A673 (cell line): ENCODE measurements at regions not wholly inside any gene's neighbourhood (a gene's known extent, or its start where the extent isn't known, plus 50 kb on each side); places are given as distances from the start of the nearest gene placed in this dataset.

Source experiments
- BruUV-seq: library from RNA; stranded (reverse); fragments of 400-500 nt; replicated peaks from 2 replicates; lab custom pipeline; 2021; lab: Mats Ljungman, UMichigan
- CTCF ChIA-PET: fragments of 300-600 bp; sonication (Branson Sonifier 250); formaldehyde crosslinking; loops from one replicate; lab custom pipeline; 2022; ENCODE audit warnings: antibody characterized with exemption; lab: Charles Lee
- POLR2A ChIA-PET: fragments of 300-600 bp; sonication (Branson Sonifier 250); formaldehyde crosslinking; loops from one replicate; lab custom pipeline; 2022; ENCODE audit warnings: antibody characterized with exemption; ENCODE audit not compliant: low non-redundant PET; lab: Charles Lee
- DNase-seq: peaks from one replicate; pipeline ENCODE4 v3.0.0-alpha.2; 2015; ENCODE audit warnings: low spot score
- H3K27ac ChIP-seq: fragments of 200-600 bp; sonication (generic); 2 replicates; pipeline ENCODE4 v1.5.1; 2016; ENCODE audit warnings: mixed run types, low read depth, mild to moderate bottlenecking, mixed read lengths, antibody characterized with exemption, low read length; ENCODE audit not compliant: poor library complexity, severe bottlenecking
- H3K27me3 ChIP-seq: fragments of 200-600 bp; sonication (generic); replicated peaks from 2 replicates; pipeline ENCODE4 v1.6.1; 2017; ENCODE audit warnings: mixed run types, low read depth, mild to moderate bottlenecking, mixed read lengths, antibody characterized with exemption, low read length; ENCODE audit not compliant: insufficient read depth, poor library complexity
- H3K36me3 ChIP-seq: fragments of 200-600 bp; sonication (generic); 2 replicates; pipeline ENCODE4 v1.6.1; 2016; ENCODE audit warnings: mixed run types, mild to moderate bottlenecking, mixed read lengths, antibody characterized with exemption, low read length; ENCODE audit not compliant: insufficient read depth, poor library complexity, severe bottlenecking
- H3K4me1 ChIP-seq: fragments of 200-600 bp; sonication (generic); 2 replicates; pipeline ENCODE4 v1.6.1; 2017; ENCODE audit warnings: mixed run types, mild to moderate bottlenecking, mixed read lengths, antibody characterized with exemption, low read length; ENCODE audit not compliant: insufficient read depth, poor library complexity, severe bottlenecking
- H3K4me3 ChIP-seq: fragments of 200-600 bp; sonication (generic); 2 replicates; pipeline ENCODE4 v1.5.1; 2016; ENCODE audit warnings: low read depth, mixed run types, mild to moderate bottlenecking, mixed read lengths, low read length; ENCODE audit not compliant: poor library complexity, severe bottlenecking
- H3K9me3 ChIP-seq: fragments of 200-600 bp; sonication (generic); 2 replicates; pipeline ENCODE4 v1.6.1; 2016; ENCODE audit warnings: mixed run types, low read depth, mild to moderate bottlenecking, mixed read lengths, antibody characterized with exemption, low read length; ENCODE audit not compliant: poor library complexity, severe bottlenecking
- CTCF ChIP-seq: fragments of 300-800, 200-600 bp; sonication (generic); conservative IDR thresholded peaks from 2 replicates; pipeline ENCODE4 v1.5.1; 2017; ENCODE audit warnings: low read depth, mild to moderate bottlenecking, antibody characterized with exemption, low read length, moderate library complexity, mixed read lengths
- EZH2 ChIP-seq: fragments of 200-600 bp; sonication (generic); IDR thresholded peaks from 2 replicates; pipeline ENCODE4 v1.6.1; 2017; ENCODE audit warnings: borderline replicate concordance, low read depth, mild to moderate bottlenecking, mixed read lengths, antibody characterized with exemption, low read length; ENCODE audit not compliant: poor library complexity, severe bottlenecking
- intact Hi-C: fragments of 100-400 bp; cut with micrococcal nuclease; formaldehyde crosslinking; loops from one replicate; pipeline ENCODE4 v1.10.0; 2022; ENCODE audit not compliant: unreplicated experiment

- Histone ChIP-seq H3K27ac (no peak overlapping the region), H3K9me3 (no peaks in the 10 kb centered on the region), H3K4me3 (no peak overlapping the region), H3K4me1 (no peaks in the 10 kb centered on the region), H3K27me3 (no peaks in the 10 kb centered on the region), H3K36me3 (no peaks in the 10 kb centered on the region)
- no TSS peak for BruUV-seq
- ChIA-PET CTCF (no interaction called here), POLR2A (interaction anchor here (0.6 kb wide), 1 partner anchor 648 kb away, joined by 4 read pairs; no protein-coding TSS in a partner anchor)
- DNase-seq, result no peak
- TF ChIP-seq EZH2 (no peak), CTCF (no peak)
- intact Hi-C loops, result no loop called here
Observed at GRCh38 chr4:3649491-3649890, 116.7 kb upstream of the ADRA2C start.

- H3K4me3 ChIP-seq, result no peak overlapping the region
- no peaks in the 10 kb centered on the region for H3K9me3 ChIP-seq
- intact Hi-C loops, result no loop called here
- ChIA-PET CTCF (no interaction called here), POLR2A (no interaction called here)
- TF ChIP-seq CTCF, result no peak
- TF ChIP-seq EZH2, result no peak
- H3K27ac ChIP-seq, result no peak overlapping the region
- H3K27me3 ChIP-seq, result no peaks in the 10 kb centered on the region
- H3K36me3 ChIP-seq, result no peaks in the 10 kb centered on the region
- H3K4me1 ChIP-seq, result no peaks in the 10 kb centered on the region
- BruUV-seq, result no TSS peak
- DNase-seq, result no peak
Observed at GRCh38 chr4:3648731-3649130, 116.5 kb upstream of the LRPAP1 start.

- no peak for DNase-seq
- Histone ChIP-seq H3K27me3 (no peaks in the 10 kb centered on the region), H3K27ac (no peak overlapping the region), H3K4me1 (no peaks in the 10 kb centered on the region), H3K9me3 (no peaks in the 10 kb centered on the region), H3K4me3 (no peak overlapping the region), H3K36me3 (no peaks in the 10 kb centered on the region)
- intact Hi-C loops, result no loop called here
- TF ChIP-seq CTCF, result no peak
- TF ChIP-seq EZH2, result no peak
- ChIA-PET CTCF (no interaction called here), POLR2A (no interaction called here)
- no TSS peak for BruUV-seq
Observed at GRCh38 chr4:3648195-3648594, 116.0 kb upstream of the LRPAP1 start.
